Fibroblast of skin of abdomen (primary cell): ENCODE measurements at regions not wholly inside any gene's neighbourhood (a gene's known extent, or its start where the extent isn't known, plus 50 kb on each side); places are given as distances from the start of the nearest gene placed in this dataset.
"Not testable (repeated sequence)": the region's sequence is repeated elsewhere in the genome, so short reads cannot be mapped to it uniquely, and the experiment has no call there.

ENCODE experiments used
- DNase-seq: peaks from one replicate; pipeline ENCODE4 v3.0.0-alpha.2; 2013

DNA sequence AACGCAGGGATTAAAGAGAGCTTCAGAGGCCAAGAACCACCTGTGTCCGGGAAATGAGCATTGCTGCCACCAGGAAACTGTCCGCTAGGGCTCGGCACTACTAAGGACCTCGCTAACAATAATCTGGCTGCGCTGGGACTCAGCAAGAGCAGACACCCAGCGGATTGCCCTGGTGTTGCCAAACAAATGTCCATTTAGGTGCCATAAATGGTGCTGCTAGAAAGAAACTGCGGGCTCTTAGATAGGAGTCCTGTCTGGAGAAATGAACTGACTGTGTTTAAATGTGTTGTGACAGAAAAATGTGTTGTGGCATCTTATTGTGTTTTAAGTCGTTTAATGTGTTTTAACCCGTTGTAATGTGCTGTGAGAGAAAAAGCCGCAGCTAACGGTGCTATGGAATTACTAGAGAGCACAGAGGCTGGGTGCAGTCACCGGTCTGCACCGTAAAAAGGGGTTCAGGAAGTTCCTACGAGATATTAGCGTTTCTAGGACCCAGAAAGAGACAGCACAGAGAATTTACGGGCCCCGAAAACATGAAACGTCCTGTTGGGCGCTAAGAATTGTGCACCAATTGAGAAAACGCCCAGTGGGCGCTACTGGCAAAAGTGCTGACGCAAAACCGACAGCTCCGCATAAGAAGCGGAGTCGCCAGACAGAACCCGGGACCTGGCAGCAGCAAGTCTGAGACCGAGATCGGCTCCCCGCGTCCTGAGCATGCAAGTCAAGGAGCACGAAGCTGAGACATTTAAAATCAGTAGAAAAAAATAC lies 90.6 kb downstream of the ANXA2R start:
- peak; percentile 83 for DNase-seq

DNA sequence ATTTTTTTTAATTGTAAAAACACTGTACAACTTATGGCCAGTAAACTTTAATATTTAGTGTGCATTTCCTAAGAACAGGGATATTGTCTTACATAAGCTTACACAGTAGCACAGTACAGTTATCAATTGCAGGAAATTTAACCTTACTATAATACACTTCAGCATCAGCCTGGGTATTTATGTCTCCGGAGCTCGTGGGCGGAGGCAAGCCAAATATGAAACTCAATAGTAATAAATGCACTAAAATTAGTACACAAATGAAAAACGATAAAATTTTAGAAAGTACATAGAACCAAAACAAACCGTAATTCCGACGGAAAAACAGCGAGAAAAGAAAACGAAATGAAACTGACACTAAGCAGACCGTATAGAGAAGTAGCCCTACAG lies 91.2 kb downstream of the ANXA2R start:
- DNase-seq, result no peak

DNA sequence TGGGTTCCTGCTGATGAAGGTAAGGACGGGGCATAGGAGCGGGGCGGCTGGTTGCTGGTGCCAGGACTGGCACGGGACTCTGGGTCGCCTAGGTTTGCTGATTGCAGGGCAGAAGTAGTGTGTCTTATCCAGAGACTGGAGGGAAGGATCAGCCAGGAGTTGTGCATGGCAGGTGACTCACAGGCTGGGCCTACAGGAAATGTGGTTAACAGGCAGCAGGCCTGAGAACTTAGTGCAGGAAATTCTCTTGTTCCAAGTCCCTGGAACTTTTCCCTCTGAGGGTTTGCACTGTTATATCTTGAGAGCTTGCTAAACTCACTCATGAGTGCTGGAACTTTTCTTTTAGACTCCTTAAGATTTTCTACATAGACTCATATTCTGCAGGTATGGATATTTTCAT lies 95.1 kb downstream of the ANXA2R start:
- peak; percentile 90 for DNase-seq

DNA sequence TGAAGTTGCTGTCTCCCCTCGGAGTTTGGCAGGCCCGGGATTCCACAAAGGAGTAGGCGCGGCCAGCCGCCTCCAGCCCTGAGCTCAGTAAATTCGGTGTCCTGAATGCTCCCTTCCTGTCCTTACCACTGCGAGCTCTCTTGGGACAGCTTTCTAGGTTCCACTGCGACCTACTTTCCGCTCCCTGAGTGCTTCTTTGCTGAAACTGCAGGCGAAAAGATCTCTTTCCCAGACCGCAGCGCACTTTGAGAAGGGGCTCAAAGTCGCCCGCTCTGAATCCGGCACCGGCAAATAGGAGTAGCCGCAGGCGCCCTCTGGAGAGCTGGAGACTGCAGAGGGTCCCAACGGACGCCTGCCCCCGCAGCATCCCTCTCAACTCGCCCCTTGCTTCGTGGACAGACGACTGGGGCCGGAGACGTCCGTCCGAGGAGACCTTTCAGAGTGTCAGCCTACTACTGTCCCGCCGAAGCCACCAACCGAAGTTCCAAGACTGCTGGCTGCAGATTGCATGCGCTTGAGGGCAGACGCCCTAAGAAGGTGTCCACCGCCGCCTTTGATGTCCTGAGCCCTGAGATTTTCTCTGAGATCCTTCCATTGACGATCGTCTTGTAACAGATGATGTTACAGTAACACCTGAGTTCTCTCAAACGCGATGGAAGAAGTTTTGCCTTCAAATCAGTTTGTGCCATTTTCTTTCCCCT lies 96.0 kb downstream of the ANXA2R start:
- no peak for DNase-seq

DNA sequence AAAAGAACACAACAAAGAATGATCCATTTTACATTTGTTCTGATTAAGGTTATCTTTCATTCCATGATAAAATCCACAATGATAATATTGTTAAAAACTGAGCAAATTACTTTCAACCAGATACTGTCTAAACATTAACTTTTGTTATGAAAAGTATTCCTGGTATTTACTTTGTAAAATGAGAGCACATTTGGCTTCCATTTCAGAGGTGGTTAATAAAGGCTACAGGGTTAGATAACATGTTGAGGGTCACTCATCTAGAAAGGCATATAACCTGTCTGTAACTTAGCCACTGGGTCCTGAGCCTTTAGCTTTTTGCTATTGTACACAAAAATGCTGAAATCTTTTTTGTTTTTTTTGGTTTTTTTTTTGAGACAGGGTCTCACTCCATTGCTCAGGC lies 99.3 kb downstream of the ANXA2R start:
- DNase-seq, result no peak

DNA sequence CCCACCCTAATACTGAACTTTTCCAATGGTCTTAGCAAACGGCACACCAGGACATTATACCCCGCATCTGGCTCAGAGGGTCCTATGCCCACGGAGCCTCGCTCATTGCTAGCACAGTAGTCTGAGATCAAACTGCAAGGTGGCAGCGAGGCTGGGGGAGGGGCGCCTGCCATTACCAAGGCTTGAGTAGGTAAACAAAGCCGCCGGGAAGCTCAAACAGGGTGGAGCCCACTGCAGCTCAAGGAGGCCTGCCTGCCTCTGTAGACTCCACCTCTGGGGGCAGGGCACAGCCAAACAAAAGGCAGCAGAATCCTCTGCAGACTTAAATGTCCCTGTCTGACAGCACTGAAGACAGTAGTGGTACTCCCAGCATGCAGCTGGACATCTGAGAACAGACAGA lies 108.1 kb downstream of the ANXA2R start:
- not testable (repeated sequence) for DNase-seq

DNA sequence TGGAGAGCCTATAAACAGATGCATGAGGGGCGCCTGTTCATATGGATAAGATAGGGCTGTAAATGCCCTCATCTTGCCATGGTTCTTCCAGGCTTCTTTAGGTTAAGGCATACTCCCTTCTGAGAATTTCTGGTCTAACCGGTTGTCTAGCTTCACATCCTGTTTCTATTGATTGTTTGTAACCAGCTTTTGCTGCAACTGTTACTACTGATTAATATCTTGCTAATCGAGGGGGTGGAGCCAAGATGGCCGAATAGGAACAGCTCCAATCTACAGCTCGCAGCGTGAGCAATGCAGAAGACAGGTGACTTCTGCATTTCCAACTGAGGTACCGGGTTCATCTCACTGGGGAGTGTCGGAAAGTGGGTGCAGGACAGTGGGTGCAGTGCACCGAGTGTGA lies 108.7 kb downstream of the ANXA2R start:
- DNase-seq, result not testable (repeated sequence)

DNA sequence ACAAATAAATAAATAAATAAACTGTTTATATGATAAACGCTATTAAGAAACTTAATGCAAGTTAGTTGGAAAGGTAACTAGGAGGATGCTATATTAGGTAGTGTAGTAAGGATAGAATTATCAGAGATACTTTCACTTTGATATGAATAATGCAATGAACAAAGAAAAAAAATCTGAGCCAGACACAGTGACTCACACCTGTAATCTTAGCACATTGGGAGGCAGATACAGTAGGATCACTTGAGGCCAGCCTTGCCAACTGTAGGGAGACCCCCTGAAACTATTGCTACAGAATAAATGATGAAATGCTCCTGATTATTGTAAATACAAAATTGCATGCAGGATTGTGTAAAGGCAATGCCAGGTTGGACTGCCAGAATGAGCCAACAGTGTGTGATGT lies 109.2 kb downstream of the ANXA2R start:
- no peak for DNase-seq

DNA sequence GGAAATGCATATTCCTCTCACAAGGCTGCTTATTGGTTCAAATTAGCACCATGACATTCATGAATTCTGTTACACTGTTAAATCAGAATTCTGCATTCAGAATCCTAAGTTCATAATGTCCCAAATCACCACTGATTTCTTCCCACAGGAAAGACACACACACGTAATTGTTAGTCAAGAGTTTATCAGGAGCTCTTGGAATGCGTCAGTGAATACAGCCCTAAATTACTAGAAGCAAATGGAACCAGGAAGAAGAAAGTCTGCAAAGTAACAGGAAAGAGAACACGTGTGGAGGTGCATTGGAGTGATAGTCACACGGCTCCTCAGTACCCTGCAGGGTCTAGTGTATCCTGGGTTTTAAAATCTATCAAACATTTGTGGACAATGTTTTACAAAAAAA lies 110.2 kb downstream of the ANXA2R start:
- no peak for DNase-seq

DNA sequence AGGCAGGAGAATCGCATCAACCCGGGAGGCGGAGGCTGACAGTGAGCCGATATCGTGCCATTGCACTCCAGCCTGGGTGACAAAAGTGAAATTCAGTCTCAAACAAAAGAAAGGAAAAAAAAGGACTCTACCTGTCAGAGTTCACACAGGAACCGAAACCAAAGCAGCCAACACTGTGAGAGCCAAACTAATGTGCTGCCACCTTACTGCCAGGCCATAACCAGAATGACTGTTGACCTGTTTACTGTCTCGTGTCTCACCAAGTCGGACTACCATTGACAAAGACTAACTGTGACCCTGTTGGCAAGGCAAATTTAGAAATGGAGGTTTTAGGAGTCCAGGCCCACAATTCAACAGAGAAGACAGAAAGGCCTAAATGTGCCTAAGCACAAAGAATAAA lies 112.4 kb downstream of the ANXA2R start:
- no peak for DNase-seq

DNA sequence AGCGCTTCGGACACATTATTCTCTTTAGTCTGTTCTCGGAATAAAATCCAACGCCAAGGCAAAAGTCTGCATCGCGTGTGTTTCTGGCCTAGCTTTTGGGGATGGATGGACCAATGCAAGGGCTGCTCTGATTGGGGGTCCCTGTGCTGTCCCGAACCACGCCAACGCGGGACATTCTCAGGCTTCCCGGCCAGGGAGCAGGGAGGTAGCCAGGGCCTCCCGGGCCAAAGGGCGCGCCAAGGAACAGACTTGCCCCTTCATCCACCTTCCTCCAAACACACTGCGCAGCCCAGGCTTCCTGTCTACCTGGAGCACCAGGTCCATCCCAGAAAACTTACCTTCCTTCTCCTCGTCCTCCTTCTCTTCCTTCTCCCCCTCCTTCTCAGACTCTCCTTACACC lies 113.0 kb upstream of the SELENOP start:
- DNase-seq, result no peak

DNA sequence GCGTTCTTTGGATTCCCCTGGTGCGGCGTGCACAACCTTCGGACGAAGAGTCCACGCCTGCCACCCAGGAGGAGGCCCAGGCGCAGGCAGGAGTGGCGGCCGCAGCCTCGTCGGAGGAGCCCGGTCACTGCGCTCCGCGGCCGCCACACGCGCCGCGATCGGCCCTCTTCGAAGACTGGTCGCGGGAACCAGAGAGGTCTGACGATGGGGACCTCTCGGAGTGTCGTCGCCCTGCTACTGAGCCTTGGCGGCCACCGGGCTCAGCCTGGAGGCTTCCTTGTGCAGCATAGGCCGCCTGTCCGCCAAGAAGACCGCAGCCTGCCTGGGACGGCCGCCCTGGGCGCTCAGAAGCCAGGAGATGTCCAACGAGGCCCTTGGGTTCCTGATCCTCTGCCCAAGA lies 112.5 kb upstream of the SELENOP start:
- DNase-seq, result no peak

DNA sequence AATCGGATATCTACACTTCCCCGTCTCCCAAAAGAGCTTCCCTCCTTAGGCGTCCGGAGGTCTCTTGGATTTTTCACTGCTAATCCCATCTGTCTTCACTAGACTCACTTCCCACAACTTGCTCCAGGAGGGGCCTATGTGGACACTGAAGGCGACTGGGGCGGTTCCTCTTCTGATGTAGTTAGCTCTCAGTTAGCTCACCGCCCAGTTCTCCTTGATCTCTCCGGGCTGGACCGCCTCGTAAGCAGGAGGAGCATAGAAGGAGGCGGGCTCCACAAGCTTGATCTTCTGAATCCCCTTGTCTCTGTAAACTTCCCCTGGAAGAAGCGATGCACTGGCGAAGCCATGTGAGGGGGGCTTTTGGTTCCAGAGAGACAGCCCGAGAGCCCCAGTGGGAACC lies 112.0 kb upstream of the SELENOP start:
- DNase-seq, result no peak

DNA sequence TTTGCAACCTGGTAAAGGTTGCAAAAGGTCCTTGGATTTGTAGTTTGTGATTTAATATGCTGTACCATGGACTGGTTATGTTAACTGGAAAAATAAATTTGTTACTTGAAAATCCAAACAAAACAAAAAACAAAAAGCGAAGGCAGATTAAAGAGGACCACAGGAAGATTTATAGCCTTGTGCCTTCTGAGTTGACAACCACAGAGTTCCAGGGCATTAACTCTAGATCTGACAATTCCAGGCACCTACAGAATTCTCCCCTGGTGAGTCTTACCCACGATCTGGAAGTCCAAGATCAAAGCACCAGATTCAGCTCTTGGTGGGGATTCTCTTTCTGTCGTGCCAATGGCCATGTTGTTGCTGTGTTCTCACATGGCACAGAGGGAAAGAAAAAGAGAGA lies 107.9 kb upstream of the SELENOP start:
- no peak for DNase-seq

DNA sequence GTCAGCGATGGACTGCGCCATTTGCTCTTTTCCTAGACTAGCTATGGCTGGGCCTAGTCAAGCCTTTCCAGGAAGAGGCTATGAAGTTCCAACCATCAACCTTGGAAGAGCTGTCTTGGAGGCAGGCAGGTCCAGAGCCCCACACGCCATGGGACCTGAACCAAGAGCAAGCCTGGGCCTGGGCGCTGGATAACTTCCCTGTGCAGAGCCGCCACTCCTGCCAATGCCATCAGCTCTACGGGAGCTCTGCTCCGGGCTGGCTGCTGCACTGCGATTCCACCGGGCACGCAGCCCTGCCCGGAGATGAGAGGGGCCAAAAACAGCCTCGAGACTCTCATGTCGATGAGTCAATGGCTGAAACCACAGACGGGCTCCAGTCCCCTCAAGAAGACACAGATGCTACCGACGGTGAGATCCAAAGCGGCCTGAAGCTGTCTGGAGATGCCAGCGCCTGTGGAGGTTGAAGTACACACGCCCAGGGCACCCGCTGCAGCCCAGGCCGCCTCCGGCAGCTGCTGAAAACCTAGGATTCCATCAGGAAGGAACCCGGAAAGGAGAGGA lies 103.7 kb upstream of the SELENOP start:
- no peak for DNase-seq

DNA sequence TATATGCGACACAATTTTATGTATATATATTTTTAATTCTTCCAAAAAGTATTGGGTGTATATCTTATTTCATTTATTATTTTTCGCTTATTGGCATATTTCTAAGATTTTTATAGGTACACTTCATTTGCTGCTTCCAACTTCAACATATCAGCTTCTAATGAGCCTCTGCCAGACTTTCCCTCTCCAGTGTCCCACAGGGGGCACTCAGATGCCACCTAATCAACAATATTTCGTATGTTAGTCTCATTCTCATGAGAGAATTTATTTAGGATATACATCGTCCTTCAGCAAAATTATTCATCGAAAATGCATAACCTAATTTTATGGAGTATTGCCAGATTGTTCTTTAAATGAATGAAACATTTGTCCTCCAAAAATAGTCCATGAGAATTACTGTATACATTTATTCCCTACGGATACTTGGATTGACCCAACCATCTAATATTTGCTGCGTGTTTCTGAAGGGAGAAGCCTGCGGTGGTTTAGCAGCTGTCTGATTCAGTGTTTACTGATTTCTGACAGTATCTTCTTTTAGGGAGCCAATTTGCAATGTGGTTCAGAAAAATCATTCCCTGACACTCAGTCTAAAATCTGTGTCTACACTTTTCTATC lies 100.6 kb upstream of the SELENOP start:
- DNase-seq, result peak; percentile 51

DNA sequence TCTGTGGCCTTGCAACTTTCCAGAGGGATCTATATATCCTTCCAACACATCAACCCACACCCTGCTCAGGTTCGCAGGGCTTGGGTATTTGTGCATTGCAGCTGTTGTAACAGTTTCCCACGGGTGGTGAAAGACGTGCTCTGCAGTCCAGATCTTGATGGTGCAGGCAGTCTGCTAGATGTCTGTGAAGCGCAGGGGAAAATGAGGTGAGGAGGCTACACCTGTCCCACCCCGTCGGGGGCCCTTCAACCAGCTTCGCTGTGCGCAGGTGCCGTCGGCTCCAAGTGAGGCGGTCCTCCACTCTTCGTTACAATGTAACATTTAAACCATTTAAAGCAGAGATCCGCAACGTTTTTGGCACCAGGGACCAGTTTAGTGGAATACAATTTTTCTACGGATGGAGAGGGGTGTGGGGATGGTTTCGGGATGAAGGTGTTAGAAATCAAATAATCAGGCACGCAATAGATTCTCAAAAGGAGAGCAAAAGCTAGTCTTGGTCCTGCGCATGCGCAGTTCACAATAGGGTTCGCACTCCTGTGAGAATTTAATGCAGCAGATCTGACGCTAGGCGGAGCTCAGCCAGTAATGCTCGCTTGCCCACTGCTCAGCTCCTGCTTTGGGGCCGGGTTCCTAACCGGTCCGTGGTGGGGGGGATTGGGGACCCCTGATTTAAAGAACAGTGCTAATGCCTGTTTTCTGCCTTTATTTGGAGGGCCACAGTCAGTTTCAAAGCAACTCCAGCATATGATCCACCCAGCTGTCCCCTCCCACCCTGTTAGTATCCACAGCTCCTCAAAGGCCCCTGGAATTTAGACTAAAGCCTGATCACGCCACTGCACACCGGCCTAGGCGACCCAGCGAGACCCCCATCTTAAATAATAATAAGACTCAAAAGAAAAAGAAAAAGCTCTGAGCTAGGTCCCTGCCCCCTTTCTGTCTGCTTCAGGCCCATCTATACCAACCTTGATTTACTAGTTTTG lies 97.1 kb upstream of the SELENOP start:
- DNase-seq, result peak; percentile 87

DNA sequence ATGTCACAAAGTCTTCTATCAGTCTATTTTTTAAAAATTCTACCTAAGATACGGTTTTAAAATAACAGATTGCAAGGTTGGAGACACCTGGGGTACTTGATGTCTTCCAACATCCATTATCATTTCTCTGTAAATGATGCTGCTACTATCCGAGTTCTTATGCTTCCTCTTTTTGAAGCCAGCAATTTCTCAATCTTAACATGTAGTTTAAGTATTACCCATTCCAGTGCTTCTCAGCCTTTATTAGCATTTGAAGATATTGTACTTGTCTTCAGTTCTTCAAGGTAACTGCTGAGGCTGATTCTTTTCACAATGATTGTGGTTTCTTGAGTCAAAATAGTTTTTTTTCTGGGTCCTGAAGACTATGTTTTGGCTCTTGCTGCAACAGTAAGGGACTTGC lies 96.4 kb upstream of the SELENOP start:
- no peak for DNase-seq

DNA sequence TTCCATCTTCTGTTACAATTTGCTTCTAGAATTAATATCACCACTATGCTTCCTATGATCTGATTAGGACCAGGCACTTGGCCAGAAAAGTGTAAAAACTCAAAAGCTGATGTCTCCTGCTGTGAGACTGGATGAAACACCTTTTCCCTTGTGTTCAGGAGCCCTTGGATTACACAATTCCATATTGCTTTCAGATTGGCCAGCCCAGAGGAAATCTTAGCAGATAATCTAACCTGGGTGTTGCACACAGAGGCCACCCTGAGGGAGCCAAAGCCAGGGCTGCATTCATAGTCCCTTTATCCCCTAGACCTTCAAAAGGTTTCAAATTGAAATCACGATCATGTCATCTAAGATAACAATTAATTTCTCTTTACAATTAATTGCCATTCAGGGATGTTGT lies 94.1 kb upstream of the SELENOP start:
- DNase-seq, result no peak

DNA sequence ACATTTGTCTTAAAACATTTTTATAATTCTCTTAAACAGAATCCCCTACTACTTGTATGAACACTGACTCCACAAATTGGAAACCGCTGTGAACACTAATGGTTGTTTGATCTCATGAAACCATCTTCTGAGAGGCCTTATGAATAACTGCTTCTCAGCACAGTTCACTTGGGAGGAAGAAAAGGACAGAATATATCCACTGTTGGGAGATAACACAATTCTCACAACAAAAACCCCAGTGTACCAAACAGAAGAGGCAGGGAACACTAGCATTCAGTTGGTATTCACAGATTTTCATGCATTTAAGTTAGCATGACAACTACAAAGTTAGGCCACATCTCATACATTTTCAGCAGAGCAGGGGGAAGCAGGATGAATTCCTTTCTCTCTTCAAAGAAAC lies 89.0 kb upstream of the SELENOP start:
- DNase-seq, result no peak

DNA sequence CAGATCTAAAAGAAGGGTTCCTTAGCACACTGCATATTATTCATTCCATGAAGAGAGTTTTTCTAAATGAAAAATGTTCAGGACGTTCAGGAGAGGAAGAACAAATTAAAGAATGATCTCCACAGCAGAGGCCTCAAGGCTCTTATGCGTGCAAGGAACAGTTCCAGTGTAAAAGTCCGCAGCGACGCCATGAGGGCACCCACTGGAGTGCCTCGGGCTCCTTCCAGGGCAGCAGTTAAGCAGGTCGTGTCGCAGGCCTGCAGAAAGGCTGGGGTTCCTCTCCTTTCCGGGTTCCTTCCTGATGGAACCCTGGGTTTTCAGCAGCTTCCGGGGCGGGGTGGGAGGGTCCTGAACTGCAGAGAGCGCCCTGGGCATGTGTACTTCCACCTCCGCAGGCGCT lies 87.1 kb upstream of the SELENOP start:
- no peak for DNase-seq

DNA sequence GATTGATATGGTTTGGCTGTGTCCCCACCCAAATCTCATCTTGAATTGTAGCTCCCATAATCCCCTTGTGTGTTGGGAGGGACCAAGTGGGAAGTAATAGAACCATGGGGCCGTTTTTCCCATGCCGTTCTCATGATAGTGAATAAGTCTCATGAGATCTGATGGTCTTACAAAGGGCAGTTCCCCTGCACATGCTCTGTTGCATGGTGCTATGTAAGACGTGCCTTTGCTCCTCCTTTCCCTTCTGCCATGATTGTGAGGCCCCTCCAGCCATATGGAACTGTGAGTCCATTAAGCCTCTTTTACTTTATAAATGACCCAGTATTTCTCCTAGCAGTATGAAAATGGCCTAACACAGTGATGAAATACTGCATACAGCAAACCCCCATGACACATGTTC lies 84.8 kb upstream of the SELENOP start:
- DNase-seq, result no peak

DNA sequence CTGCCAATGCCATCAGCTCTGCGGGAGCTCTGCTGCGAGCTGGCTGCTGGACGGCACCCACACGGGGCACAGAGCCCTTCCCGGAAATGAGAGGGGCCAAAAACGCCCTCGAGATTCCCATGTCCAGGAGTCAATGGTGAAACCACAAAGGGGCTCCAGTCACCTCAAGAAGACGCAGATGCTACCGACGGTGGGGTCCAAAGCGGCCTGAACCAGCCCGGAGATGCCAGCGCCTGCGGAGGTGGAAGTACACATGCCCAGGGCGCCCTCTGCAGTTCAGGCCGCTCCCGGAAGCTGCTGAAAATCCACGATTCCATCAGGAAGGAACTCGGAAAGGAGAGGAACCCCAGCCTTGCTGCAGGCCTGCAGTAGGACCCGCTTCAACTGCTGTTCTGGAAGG lies 82.4 kb upstream of the SELENOP start:
- no peak for DNase-seq
